Neural cell (in vitro differentiated cells): ENCODE measurements at regions not wholly inside any gene's neighbourhood (a gene's known extent, or its start where the extent isn't known, plus 50 kb on each side); places are given as distances from the start of the nearest gene placed in this dataset.

Experiments used
- CTCF ChIP-seq: fragments of 450-650 bp; IDR thresholded peaks from 2 replicates; pipeline ENCODE4 v1.5.1; 2014; ENCODE audit warnings: antibody characterized with exemption, mild to moderate bottlenecking, moderate library complexity; ENCODE audit not compliant: poor library complexity, severe bottlenecking
- EP300 ChIP-seq: fragments of 450-650 bp; conservative IDR thresholded peaks from 2 replicates; pipeline ENCODE4 v1.6.1; 2014; ENCODE audit warnings: antibody characterized with exemption, mild to moderate bottlenecking, moderate library complexity; ENCODE audit not compliant: poor library complexity, severe bottlenecking
- EZH2 ChIP-seq: fragments of 200-600, 300-800 bp; shearing (Covaris generic), sonication (generic); IDR thresholded peaks from 2 replicates; pipeline ENCODE4 v1.6.1; 2014; ENCODE audit warnings: antibody characterized with exemption, low read length, borderline replicate concordance, mild to moderate bottlenecking; ENCODE audit not compliant: insufficient read depth, poor library complexity, severe bottlenecking
- MXI1 ChIP-seq: fragments of 450-650 bp; conservative IDR thresholded peaks from 2 replicates; pipeline ENCODE4 v1.6.1; 2014; ENCODE audit warnings: antibody characterized with exemption, mild to moderate bottlenecking; ENCODE audit not compliant: poor library complexity, severe bottlenecking
- POLR2AphosphoS5 ChIP-seq: IDR thresholded peaks from 2 replicates; pipeline ENCODE4 v1.6.1; 2012
- SMC3 ChIP-seq: fragments of 450-650 bp; conservative IDR thresholded peaks from 2 replicates; pipeline ENCODE4 v1.6.1; 2014; ENCODE audit warnings: antibody characterized with exemption, mild to moderate bottlenecking, moderate library complexity; ENCODE audit not compliant: poor library complexity
- TAF1 ChIP-seq: IDR thresholded peaks from 2 replicates; pipeline ENCODE4 v1.6.1; 2012; ENCODE audit warnings: low read depth

GRCh38 chr13:111061358-111062045, 53.6 kb upstream of the ARHGEF7 start:
- TF ChIP-seq SMC3 (no peak), CTCF (no peak), TAF1 (no peak), EZH2 (no peak), EP300 (no peak), POLR2AphosphoS5 (no peak), MXI1 (no peak)
